ENCODE measurements at regions not wholly inside any gene's neighbourhood (a gene's known extent, or its start where the extent isn't known, plus 50 kb on each side); places are given as distances from the start of the nearest gene placed in this dataset.
"Not testable (repeated sequence)": the region's sequence is repeated elsewhere in the genome, so short reads cannot be mapped to it uniquely, and the experiment has no call there.

DNA sequence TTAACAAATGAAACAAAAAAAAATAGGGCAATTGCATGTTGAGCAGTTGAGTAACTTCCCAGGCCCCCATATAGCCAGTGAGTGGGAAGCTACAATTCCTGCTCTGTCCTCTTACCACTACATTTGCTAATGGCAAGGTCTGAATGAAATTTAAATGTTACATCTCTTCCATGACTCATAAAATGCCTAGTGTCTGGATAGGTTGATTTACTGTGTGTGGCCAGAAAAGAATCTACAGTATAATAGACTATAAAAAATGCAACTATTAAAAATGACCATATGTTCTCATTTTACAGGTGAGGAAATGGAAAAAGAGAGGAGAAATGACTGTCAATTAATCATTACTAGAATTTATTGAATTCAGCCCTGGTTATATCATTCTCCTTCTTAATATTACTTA is 1199.3 kb downstream of the CDH11 start:
- DNase-seq (ENCODE audit: low spot score) = no peak

DNA sequence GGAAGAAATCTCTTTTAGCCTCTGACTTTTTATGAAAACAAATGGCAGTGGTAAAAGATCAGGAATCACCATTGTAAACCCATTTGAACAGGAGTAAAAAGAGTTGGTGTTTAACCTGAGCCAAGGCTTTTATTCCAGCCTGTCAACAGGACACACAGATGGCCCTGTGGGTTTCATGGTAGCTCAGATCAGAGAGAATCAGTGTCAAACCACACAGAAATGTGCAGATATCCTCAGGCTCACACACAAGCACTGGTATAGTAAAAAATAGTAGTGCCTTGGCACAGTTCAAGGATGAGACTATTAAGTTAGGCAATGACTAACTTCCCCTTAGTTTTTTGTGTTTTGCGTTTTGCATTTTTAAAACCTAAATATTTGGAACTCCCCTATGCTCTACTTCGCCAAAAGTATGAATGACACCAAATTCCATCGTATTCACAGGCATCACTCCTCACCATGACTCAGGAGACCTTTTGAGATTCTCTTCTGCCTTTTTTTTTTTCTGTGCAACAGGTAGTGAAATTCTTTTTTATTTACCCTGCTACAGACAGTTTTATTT is 1200.0 kb downstream of the CDH11 start:
- DNase-seq (ENCODE audit: low spot score) = no peak

DNA sequence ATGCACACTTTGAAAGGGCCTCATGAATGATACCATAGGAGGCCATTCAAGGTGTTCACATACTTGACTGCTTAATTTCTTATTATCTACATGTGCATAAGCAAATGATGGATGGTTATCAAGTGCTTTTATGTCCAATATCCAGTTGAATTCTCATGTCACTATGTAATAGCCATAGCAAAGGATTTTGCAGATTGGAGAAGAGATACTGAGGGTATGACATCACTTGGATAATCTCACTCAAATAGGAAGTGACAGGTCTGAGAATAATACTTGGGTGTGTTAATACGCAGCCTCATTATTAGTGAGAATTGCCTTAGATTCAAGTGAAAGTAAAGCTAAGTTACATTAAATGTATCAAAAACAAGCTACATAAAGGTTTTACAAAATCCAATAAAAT is 1208.6 kb downstream of the CDH11 start:
- DNase-seq (ENCODE audit: low spot score) = no peak

DNA sequence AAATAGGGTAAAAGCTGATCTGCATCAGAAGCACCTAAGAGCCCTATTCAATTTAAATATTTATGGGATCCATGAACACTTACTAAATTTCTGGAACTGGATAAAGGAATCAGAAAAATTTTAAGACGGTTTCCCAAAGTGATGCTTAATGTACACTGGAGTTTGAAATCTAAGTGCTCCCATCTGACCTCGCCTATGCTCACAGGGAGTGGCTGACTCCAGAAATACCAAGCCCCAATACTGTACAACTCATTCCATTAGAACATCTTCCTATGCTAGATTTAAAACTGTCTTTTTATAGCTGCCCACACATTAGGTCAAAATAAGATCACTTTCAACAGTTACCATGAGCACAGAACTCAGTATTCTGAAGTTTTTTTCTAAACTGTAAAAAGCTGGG is 1214.6 kb downstream of the CDH11 start:
- DNase-seq (ENCODE audit: low spot score) = no peak

DNA sequence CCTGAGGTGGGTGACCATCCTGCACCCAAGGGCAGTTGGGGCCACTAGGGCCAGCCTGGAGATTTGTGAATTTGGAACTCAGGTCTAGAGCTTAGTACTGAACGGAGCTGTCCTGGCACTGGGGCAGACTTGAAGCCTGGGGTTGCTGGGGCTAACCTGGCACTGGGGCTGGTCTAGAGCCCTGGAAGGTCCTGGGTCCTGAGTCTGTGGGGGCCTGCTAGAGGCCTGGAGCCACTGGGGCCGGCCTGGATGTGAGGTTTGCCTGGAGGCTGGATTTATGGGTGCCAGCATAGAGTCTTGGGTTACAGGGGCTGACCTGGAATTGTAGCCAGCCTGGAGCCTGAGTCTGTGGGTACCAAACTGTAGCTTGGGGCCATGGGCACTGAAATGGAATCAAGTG is 1216.9 kb downstream of the CDH11 start:
- DNase-seq (ENCODE audit: low spot score) = no peak

DNA sequence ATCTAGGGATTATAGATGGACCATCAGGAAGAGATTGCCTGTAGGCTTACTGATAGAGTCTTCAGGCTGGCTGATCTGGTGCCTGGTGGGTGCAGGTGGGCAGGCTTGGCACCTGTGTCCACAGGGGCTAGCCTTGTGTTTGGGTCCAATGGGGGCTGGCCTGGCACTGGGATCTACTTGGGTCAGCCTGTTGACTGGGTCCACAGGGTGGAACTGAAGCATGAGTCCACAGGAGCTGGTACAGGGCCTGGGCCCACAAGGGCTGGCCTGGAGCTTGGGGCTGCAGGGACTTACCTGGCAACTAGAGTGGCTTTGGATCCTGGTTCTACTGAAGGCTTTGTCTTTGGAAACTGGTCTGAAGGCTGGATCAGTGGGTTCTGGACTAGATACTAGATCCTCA is 1217.7 kb downstream of the CDH11 start:
- DNase-seq (ENCODE audit: low spot score) = no peak

DNA sequence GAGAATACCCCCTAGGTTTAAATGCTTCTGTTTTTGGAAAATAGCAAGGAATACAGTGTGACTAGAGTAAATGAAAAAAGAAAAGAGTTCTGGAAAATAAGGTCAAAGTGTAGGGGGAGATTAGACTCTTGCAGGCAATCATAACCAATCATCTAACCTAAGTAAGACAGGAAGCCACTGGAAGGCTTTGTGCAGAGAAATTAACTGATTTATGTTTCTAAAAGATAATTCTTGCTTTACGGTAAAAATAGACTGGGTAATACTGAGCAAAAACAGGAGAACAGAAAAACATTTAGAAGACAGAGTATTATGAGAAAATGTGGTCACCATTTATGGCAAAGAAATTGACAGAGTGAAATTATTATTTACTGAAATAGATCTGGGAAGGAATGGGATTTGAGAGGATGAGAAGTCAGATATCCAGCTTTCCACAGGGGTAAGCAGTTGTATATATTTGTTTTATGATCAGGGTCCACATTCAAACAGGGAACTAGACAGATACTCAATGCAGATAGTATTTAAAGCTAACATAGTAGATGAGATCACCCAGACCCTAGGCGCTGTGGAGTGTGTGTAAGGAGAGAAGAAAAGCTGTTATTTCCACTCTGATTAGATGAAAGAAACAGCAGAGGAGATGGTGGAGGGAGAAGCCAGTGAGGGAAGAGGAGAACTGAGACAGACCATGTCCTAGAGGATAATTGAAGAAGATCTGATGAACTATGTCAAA is 1225.3 kb downstream of the CDH11 start:
- no peak for DNase-seq (ENCODE audit: low spot score)

DNA sequence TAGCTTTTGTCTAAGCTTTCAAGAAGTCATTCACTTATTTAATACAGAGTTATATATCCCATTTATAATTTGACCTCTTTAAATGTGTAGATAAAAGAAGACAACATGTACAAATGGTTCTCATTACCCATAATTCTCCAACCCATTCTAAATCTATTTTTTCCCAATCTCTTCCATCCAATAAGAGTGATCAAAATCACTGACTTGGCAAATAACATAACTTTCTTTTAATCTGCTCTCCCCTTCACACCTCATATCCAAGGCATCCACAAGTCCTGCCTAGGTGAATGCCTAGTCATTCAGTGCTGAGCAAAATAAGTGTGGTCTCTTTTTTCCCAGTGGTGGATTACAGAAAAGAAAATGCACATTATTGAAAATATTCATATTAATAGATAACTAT is 1231.1 kb downstream of the CDH11 start:
- DNase-seq (ENCODE audit: low spot score) = no peak

DNA sequence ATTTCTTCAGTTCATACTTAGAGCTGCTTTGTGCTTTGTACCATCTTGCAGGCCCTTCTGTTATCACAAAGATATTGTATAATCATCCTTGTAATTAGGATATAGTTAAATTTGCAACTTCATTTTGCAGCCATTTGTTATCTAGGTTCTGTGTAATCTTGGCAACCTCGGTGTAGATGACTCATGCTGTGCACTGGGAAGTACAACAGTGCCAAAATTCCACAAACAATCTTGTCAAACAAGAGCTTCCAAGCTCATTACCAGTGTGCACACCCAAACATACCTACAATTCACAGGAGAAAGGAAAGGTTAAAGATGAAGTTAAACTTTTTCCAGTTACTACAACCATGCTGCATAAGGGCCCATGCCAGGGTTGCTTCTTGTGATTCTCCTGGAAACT is 1231.8 kb downstream of the CDH11 start:
- no peak for DNase-seq (ENCODE audit: low spot score)

DNA sequence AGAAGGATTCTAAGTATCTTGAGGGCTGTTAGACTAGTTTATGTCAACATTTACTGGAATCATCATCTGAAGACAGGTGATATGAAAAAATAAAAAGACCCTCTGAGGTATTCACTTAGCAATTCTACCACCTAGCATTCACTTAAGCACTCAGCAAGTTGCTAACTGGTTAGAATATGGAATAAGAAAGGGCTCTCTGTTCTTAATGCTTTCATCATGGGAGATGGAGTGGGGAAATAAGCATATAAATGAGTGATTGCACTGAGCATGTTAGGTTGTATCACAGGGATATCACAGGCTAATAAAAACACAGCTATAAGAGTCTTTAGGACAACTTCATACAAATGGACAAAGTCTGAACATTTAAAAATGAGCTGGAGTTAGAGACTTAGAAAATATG is 1238.8 kb downstream of the CDH11 start:
- no peak for DNase-seq (ENCODE audit: low spot score)

DNA sequence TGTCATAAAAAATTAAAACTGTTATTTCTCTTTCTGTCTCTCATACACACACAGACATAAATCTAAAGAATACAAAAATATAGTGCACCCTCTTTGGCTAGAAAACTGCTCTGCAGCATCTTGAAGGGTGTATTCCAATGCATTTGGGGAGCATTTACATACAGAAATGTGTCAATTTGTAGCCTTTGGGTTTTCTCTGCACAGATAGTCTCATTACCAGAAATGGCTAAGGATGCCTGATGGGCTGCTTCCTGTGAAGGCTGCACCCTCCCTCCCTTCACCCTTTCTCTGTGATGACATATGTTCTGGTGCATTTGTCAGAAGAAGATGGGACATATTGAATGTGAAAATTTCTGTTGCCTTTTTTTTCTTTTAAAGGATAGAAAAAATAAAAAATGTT is 1239.3 kb downstream of the CDH11 start:
- no peak for DNase-seq (ENCODE audit: low spot score)

DNA sequence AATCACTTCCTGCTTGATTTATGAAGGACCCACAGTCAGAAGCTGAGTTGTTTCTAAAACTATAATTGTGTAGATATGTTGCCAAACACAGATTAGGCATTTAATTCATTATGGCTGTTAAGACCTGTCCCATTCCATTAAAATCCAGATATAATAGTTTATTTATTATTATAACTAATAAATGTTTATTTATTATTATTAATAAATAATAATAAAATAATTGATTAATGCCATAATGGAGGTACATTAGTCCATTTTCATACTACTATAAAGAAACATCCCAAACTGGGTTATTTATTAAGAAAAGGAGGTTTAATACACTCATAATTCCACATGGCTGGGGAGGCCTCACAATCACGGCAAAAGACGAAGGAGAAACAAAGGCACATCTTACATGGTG is 1240.9 kb downstream of the CDH11 start:
- no peak for DNase-seq (ENCODE audit: low spot score)

DNA sequence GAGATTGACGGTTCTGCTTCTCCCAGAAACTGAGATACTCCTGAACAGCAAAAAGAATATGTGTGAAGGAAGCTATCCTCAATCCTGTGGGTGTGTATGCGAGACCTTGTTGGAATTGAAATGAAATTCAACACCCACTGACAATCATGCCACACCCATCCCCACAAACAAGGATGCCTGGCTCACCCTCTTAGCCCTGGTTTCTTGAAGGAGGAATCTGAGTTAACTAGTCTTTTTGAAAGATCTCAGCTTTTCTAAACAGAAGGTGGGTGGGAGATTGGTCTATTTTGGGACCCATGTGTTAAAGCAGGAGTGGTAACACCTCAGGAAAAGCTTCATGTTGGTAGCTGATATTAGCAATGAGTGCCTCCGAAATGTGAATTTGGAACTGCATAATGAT is 1244.5 kb downstream of the CDH11 start:
- no peak for DNase-seq (ENCODE audit: low spot score)

DNA sequence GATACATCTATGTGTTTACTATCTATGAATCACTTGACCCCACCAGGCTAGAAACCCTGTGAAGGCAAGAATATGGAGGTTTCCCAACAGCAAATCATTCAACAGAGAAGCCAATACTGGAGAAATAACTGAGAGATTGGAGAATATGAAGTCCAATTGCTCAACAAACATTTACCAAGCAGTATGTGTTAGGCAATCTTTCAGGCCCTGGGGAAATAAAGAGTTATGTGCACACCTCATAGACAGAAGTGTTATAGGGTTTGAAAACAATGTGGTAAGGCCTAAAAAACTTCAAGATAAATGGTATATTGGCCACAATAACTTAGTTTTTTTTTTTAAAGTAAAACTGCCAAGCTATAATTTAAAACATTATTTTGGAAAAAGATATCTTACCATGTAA is 1245.8 kb downstream of the CDH11 start:
- no peak for DNase-seq (ENCODE audit: low spot score)

DNA sequence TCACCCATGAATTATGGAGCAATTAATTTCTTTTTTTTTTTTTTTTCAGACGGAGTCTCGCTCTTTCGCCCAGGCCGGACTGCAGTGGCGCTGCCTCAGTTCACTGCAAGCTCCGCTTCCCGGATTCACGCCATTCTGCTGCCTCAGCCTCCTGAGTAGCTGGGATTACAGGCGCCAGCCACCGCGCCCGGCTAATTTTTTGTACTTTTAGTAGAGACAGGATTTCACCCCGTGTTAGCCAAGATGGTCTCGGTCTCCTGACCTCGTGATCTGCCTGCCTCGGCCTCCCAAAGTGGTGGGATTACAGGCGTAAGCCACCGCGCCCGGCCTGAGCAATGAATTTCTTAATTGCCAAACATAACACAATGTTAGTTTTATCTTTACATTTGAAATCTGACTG is 1261.2 kb downstream of the CDH11 start:
- DNase-seq (ENCODE audit: low spot score) = not testable (repeated sequence)

DNA sequence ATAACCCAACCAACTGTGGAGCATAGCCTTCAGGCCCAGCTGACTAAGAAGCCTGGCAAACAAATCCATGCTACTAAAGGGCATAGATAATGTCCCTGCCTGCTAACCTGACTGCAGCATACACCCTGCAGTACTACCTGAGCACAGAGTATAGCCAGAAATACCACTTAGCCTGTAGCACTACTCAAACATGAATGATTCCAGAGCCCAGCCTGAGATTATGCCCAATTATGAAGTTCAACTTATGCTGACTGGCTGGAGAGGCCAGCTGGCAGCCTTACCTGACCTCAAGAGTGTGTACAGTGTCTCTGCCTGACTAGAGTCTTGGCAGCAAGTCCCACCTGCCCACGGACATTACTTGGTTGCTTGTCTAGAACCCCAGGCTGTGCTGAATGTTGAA is 1265.3 kb downstream of the CDH11 start:
- DNase-seq (ENCODE audit: low spot score) = no peak

DNA sequence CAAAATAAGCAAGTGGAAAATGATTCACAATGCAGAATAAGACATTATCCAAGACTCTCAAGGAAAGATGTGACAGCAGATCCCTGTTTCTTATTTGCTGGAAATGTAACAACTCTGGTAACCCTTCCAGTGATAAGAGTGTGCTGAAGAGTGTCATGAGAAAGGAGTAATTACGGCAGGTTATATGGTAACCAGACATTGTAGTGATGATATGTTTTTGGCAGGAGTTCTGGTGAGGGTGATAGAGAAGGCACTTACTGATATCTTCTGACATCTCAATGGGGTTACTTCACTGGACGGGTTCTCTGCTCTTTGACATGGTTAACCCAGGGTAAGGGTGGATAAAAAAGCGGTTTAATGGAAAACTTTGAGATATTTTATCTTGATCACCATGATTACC is 1270.9 kb downstream of the CDH11 start:
- no peak for DNase-seq (ENCODE audit: low spot score)

DNA sequence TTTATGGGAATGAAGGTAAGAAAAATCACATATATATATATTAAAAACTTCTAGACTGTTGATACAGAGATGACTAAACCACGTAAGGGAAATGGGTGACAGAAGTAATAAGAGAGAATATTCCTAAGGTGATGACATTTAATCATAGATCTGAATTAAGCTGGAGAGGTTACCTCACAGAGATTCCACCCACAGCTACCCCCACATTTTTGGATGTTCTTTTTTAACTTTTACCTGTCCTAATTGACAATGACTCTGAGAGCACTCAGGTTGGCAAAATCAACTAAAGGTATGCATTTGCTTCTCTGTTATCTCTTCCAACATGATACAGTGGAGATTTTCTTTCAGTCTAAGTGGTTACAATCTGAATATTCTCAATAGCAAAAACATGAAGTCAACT is 1280.6 kb downstream of the CDH11 start:
- DNase-seq (ENCODE audit: low spot score) = no peak

DNA sequence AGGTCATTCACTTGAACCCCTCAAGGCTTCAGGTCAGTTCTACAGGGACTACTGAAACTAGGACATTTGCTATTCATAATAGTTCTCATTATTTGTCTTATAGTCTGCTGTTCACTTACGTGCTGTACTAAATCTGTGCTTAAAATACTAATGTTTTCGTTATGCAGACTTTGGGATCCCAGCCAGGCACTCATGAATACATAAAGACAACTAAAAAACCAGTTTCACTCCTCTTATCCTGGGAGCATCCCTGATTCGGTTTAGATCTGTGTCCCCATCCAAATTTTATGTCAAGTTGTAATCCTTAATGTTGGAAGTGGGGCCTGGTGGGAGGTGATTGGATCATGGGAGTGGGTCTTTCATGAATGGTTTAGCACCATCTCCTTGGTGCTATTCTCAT is 1291.8 kb downstream of the CDH11 start:
- no peak for DNase-seq (ENCODE audit: low spot score)

DNA sequence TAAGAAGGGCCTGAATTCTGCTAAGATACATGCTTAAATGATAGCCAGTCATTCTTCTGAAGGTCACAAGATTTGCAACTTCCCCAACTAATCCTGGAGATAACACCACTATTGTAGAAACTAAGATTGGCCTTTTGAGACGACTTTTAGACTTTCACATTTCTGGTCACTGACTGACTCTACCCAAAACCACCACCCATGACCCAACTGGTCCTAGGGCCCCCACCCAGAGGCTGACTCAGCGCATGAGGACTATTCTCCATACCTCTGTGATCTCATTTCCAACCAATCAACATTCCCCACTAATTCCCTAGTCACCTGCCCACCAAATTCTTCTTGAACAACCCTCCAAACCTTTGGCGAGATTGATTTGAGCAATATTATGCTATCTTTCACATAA is 1299.0 kb downstream of the CDH11 start:
- no peak for DNase-seq (ENCODE audit: low spot score)

DNA sequence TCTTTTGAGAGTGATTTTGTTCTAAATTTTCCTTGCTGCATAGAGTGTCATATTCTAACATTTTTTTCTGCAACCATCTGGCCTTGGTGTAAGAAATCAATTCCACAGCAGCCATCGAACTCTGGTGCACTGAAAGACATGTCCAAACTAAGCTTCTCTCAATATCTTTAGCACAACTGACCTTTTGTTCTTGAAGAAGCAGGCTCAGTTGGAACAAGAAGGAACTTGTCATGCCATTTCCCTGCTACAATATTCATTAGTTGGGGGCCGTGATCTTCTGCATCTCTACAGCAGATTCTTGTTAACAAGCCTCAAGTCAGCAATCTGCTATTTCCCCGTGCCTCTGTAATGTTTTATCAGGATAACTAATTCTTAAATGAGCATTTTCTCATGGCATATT is 1305.6 kb downstream of the CDH11 start:
- no peak for DNase-seq (ENCODE audit: low spot score)

DNA sequence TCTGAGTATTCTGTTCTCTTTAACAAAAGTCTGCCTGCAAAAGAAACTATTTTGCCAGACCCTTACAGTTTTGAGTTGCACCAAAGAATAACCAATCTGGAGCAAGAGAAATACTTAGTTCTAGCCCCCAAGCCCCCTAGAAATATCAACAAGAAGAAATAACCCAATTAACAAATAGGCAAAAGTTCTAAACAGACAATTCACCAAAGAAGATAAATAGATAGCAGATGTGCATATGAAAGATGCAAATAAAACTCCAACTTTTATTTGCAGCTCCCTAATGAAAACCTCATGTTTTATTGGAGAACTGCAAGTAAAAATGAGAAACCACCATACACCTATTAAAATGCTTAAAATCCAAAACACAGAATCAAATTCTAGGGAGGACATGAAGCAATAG is 1308.0 kb downstream of the CDH11 start:
- DNase-seq (ENCODE audit: low spot score) = no peak

DNA sequence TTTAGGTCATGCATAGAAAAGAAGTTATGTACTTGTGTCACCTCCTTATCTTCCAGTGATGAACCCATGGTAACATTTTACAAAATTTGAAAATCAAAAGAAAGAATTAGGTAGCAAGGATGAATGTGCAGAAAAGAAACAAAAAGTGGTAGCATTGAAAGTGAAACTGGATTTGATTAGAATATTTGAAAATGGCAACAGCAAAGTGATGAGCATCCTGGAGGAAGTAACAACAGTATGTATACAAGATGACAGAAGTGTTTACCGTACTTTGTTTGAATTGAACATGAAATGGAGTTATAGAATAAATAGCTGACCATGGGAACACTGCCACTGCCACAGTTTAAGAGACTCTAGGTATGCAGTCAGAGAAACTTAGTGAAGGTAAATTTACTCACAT is 1313.1 kb downstream of the CDH11 start:
- DNase-seq (ENCODE audit: low spot score) = no peak

DNA sequence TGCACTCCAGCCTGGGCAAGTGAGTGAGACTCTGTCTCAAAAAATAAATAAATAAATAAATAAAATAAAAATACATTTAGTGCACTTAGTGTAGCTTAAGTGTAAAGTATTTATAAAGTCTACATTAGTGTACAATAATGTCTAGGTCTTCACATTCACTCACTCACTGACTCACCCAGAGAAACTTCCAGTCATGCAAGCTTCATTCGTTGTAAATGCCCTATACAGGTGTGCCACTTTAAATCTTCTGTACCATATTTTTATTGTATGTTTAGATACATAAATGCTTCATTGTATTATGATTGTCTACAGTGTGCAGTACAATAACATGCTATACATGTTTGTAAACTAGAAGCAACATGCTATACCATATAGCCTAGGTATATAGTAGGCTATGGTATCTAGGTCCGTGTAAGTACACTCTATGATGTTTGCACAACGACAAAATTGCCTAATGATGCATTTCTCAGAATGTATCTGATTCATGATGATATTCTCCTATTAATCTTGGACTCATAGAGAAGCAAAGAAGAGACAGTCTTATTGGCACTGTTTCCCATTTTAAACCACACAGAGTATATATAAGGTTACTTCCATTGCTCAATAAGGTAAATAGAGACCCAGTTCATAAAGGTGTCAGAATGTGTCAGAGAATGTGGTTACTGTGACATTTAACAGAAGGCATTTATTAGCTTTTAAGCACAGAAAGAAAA is 1314.9 kb downstream of the CDH11 start:
- no peak for DNase-seq (ENCODE audit: low spot score)

Measured in AG08396 (cell line).